Adrenal gland (tissue), 9 donors: ENCODE measurements at regions not wholly inside any gene's neighbourhood (a gene's known extent, or its start where the extent isn't known, plus 50 kb on each side); places are given as distances from the start of the nearest gene placed in this dataset.

ENCODE experiments used
- DNase-seq, 7 donors: peaks; one replicate each; pipeline ENCODE4 v3.0.0-alpha.2; 2019 to 2020
- H3K27ac ChIP-seq, 5 donors: fragments of 200-600 bp; sonication (generic) in 4 of 5; 1 replicate in 3 of 5; 2 replicates in 2 of 5; pipeline versions ENCODE4 v1.5.1 to v1.8.0; 2016 to 2020; ENCODE audit warnings: mild to moderate bottlenecking in 1 of 5
- H3K27me3 ChIP-seq: fragments of 200-600 bp; 2 replicates; pipeline ENCODE4 v1.8.0; 2021
- H3K36me3 ChIP-seq, 2 donors: fragments of 200-600 bp; replicated peaks in 1 of 2; 1 replicate in 1 of 2; 2 replicates in 1 of 2; pipeline versions ENCODE4 v1.5.1 to v1.8.0; 2018 to 2022
- H3K4me1 ChIP-seq, 2 donors: fragments of 200-600 bp; replicated peaks in 1 of 2; 1 replicate in 1 of 2; 2 replicates in 1 of 2; pipeline versions ENCODE4 v1.5.1 to v1.8.0; 2018 to 2021
- H3K4me3 ChIP-seq, 4 donors: fragments of 200-600 bp; sonication (generic) in 3 of 4; one replicate each; pipeline ENCODE4 v1.5.1; 2016 to 2018
- H3K9me3 ChIP-seq, 3 donors: fragments of 200-600 bp; sonication (generic) in 1 of 3; replicated peaks in 1 of 3; 1 replicate in 2 of 3; 2 replicates in 1 of 3; pipeline versions ENCODE4 v1.5.1 to v1.8.0; 2016 to 2021
- CTCF ChIP-seq, 6 experiments: fragments of 450-650 bp in 4 of 6; fragments of 200-600 bp in 2 of 6; sonication (generic) in 1 of 6; IDR thresholded peaks; 1 replicate in 5 of 6; 2 replicates in 1 of 6; pipeline versions ENCODE4 v1.5.1 to v1.8.0; 2016 to 2021; ENCODE audit warnings: antibody characterized with exemption in 6 of 6, mild to moderate bottlenecking in 2 of 6, moderate library complexity in 1 of 6
- POLR2A ChIP-seq, 2 donors: fragments of 450-650 bp; IDR thresholded peaks; one replicate each; pipeline ENCODE4 v1.6.1; 2017; ENCODE audit warnings: antibody characterized with exemption in 2 of 2, mild to moderate bottlenecking in 2 of 2, moderate library complexity in 1 of 2
- WGBS, 4 donors: extraction: QIAGEN DNeasy Blood & Tissue Kit in 2 of 4; methylation state at CpG; one replicate each; pipeline versions ENCODE4 v1.1.5 to v1.1.7; 2013 to 2017; 5-methylcytosine and 5-hydroxymethylcytosine counted together
- intact Hi-C, 2 donors: fragments of 100-400 bp; cut with DNase I; formaldehyde crosslinking; loops; one replicate each; pipeline versions ENCODE4 v1.14.1 to v1.15.0; 2022 to 2023
- donor health status: healthy with polysubstance abuse.
- donor health status: Bipolar disorder and iron deficiency.
- donor health status: DM: yes; HTN: yes; CAD: no.
- donor health status: DM: no; HTN: no; CAD: no.
- donor health status: DM: no; HTN: no; CAD: no.

DNA sequence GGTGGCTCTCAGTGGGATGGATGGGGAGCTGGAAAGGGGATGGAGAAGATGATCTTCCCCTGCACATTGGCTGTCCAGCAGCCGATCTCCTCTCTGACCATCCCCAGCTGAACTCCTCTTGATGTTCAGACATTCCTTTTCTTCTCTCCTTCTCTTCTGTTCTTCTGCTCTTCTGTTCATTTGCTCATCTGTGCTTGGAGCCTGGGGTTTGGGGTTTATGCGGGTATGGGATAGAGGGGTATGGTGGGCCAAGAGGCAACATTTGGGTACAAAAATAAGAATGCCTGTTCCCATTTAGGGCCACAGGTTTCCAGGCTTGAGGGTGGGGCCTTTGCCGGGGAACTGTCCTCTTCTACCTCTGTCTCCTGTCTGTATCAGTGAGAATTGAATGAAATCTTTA, 205.4 kb upstream of the XYLT1 start:
- no peaks in the 10 kb centered on the region for H3K4me1 ChIP-seq
- H3K36me3 ChIP-seq: no peaks in the 10 kb centered on the region
- no peak overlapping the region for H3K4me3 ChIP-seq
- no peak for DNase-seq
- peaks cover 0 to 7% (median 4%) of the 10 kb centered on the region in 3 donors for H3K9me3 ChIP-seq
- no peaks in the 10 kb centered on the region for H3K27me3 ChIP-seq
- 83 to 93% (median 86%) methylated on average over 3 of the region's 3 CpGs for WGBS, 4 donors
- intact Hi-C loops: no loop called here
- no peak for TF ChIP-seq CTCF (IDR thresholded peaks at IDR 0.05)
- TF ChIP-seq POLR2A (IDR thresholded peaks at IDR 0.05): no peak
- no peak overlapping the region for H3K27ac ChIP-seq

GRCh38 chr16:17668386-17668785, 197.6 kb upstream of the XYLT1 start:
- intact Hi-C loops: no loop called here
- no peak overlapping the region for H3K27ac ChIP-seq
- no peaks in the 10 kb centered on the region for H3K9me3 ChIP-seq
- H3K4me3 ChIP-seq: no peak overlapping the region
- WGBS, 4 donors: 51 to 80% (median 73%) methylated on average over 3 of the region's 3 CpGs
- no peaks in the 10 kb centered on the region for H3K4me1 ChIP-seq
- DNase-seq: no peak
- no peaks in the 10 kb centered on the region for H3K27me3 ChIP-seq
- H3K36me3 ChIP-seq: no peaks in the 10 kb centered on the region
- no peak for TF ChIP-seq POLR2A (IDR thresholded peaks at IDR 0.05)
- TF ChIP-seq CTCF (IDR thresholded peaks at IDR 0.05): no peak

DNA sequence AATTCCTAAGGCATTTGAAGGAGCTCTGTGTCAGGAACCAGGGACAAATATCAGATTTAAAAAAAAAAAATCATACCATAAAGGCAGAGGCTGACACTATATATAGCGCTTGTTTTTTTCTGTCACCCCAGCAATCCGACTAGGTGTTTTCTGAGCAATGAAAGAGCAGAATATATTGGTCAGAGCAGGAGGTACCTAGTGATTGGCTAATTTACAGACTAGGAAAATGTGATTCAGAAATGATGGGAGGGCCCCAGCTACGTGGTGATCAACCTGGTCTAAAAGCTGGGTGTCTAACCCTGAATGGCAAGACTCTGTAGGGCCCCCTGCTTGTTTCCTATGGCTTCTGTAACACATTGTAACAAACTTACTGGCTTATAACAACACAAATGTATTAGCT, 195.5 kb upstream of the XYLT1 start:
- Histone ChIP-seq H3K4me1 (no peaks in the 10 kb centered on the region), H3K27ac (no peak overlapping the region), H3K9me3 (no peaks in the 10 kb centered on the region), H3K36me3 (no peaks in the 10 kb centered on the region), H3K27me3 (no peaks in the 10 kb centered on the region), H3K4me3 (no peak overlapping the region)
- no peak for TF ChIP-seq CTCF (IDR thresholded peaks at IDR 0.05)
- no peak for DNase-seq
- intact Hi-C loops: no loop called here
- 75 to 85% (median 77%) methylated on average over 3 of the region's 3 CpGs for WGBS, 4 donors

GRCh38 chr16:17658881-17659280, 188.1 kb upstream of the XYLT1 start:
- WGBS, 4 donors: 47 to 72% (median 68%) methylated on average over 3 of the region's 3 CpGs

More at GRCh38 chr16:17658881-17659280, 188.1 kb upstream of the XYLT1 start:
- Histone ChIP-seq H3K4me1 (no peaks in the 10 kb centered on the region), H3K36me3 (no peaks in the 10 kb centered on the region), H3K9me3 (no peaks in the 10 kb centered on the region), H3K27me3 (no peaks in the 10 kb centered on the region), H3K4me3 (no peak overlapping the region), H3K27ac (no peak overlapping the region)
- intact Hi-C loops: no loop called here
- TF ChIP-seq POLR2A (IDR thresholded peaks at IDR 0.05) (no peak), CTCF (IDR thresholded peaks at IDR 0.05) (no peak)
- DNase-seq: no peak
